HG03139 (cell line): ENCODE measurements at regions not wholly inside any gene's neighbourhood (a gene's known extent, or its start where the extent isn't known, plus 50 kb on each side); places are given as distances from the start of the nearest gene placed in this dataset.
"Not testable (repeated sequence)": the region's sequence is repeated elsewhere in the genome, so short reads cannot be mapped to it uniquely, and the experiment has no call there.

ENCODE experiments used
- ATAC-seq: cut with Tn5 transposase; IDR thresholded peaks from one replicate; pipeline ENCODE4 v1.9.1; 2021; ENCODE audit not compliant: unreplicated experiment

GRCh38 chr17:30713805-30714204 lies 110.7 kb downstream of the CRLF3 start:
- ATAC-seq = not testable (repeated sequence)

DNA sequence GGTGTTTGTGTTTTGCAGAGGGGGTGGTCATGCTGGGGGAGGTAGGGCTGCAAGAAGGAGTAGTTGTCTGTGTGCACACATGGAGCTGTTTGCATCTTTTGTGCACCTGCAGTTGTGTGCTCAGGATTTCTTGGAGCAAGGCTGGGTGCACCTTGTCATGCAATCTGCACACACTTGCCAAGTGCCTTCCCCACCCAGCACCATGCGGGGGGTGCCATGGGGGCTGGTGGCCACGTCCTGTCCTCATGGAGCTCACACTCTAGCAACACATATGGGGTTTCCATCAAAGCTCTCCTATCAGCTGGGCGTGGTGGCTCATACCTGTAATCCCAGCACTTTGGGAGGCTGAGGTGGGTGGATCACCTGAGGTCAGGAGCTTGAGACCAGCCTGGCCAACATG lies 111.6 kb downstream of the CRLF3 start:
- ATAC-seq = not testable (repeated sequence)

DNA sequence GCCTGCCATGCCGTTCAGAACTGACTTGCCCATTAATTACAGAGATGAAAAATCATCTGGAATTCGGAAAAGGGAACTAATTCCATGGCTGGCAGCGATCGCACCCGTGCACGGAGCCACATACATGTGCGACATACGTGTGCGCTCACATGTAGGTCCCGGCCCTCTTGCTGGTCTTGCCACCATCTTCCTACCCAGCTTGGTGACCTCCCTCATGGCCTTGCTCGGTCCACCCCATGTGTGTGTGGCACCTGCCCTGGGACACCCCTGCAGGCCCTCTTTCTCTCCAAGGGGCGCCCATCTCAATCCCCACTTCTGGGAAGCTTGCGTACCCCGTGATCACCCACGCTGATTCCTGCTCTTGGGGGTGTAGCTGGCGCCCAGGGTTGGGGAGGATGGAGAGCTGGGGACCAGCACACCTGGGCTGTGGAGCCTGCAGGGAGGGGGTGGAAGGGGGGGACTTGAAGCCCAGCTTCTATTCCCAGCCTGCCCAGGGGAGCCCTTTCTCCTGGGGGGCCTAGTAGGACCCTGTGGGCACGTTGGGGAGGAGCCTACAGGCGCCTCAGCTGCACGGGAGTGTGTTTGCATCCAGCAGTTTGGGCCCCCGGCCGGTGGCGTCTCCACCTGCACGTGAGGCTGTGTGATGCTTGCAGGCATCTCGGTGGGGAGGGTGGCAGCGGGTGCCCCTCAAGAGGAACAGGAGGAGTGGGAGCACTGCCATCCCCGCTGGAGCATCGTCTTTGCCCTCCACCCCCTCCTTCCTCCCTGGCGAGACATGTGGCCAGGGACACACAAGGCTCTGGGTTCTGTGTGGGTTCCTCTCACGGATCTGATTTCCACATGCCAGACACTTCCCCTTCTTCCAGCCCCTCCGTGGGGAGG lies 112.6 kb downstream of the CRLF3 start:
- not testable (repeated sequence) for ATAC-seq

DNA sequence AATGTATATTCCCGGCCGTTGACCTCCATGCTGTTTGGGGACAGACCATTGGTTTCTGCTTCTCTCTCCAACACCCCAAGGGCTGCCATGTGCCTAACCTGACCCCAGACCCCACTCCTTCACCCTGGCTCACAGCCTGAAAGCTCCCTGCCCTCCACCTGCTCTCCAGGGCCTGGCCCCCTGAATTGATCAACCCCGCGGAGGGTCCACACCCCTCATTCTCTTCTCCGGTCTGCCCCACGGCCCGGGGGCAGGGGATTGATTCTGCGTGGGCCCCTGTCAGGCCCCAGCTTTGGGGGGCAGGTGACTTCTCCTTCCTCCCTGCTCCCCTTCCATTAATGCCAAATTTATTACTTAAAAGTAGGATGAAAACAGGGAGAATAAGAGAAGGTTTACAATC lies 113.3 kb downstream of the CRLF3 start:
- ATAC-seq = not testable (repeated sequence)

- ATAC-seq = not testable (repeated sequence)
Measured at GRCh38 chr17:30710276-30711088, 114.0 kb downstream of the CRLF3 start.

DNA sequence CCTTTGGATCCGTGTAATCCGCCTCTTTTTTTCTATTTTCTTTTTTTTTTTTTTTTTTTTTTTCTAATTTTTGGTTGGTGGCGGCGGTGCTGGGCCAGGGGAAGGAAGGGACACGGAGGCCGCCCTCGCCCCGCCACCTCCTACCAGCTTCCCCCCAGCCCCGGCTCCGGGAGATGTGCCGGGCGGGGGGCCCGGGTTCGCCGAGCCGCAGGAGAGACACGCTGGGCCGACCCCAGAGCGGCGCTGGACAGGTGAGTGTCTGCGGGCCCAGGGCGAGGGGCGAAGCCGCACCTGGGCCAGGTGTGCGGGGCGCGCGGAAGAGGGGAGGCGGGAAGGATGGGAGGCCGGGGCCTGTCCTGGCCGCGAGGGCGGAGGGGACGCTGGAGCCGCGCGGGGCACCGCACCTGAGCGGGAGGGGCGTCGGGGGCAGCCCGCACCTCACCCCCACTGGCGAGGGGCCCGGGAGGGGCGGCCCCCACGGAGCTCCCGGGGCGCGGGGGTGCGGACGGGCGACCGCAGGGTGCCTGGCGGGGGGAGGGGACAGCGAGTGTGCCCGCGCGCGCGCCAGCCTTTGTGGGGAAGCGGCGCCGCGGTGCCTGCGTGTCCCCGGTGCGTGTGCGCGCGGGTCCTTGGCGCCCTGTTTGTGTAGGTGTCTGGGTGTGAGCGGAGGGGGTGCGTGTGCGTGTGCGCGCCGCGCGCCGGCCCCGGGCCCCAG lies 114.8 kb downstream of the CRLF3 start:
- ATAC-seq = not testable (repeated sequence)

DNA sequence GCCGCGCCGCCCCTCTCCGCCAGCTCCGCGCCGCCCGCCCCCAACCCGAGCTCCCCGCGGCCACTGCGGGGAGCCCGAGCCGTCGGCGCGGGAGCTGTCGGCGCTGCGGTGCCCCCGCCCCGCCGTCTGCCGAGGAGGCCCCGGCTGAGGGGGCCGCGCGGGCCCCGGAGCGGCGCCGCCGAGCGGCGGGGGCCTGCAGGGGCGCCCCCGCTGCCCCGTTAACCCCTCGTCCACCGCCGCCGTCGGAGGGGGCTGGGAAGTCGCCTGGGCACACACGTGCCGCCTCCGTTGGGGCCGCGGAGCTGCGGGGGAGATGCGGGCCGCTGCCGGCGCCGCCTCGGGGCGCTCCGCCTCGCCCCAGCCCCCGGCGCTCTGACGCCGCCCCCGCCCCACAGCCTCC lies 115.4 kb downstream of the CRLF3 start:
- not testable (repeated sequence) for ATAC-seq

- ATAC-seq = not testable (repeated sequence)
Measured at GRCh38 chr17:30708241-30709078, 116.0 kb downstream of the CRLF3 start.

DNA sequence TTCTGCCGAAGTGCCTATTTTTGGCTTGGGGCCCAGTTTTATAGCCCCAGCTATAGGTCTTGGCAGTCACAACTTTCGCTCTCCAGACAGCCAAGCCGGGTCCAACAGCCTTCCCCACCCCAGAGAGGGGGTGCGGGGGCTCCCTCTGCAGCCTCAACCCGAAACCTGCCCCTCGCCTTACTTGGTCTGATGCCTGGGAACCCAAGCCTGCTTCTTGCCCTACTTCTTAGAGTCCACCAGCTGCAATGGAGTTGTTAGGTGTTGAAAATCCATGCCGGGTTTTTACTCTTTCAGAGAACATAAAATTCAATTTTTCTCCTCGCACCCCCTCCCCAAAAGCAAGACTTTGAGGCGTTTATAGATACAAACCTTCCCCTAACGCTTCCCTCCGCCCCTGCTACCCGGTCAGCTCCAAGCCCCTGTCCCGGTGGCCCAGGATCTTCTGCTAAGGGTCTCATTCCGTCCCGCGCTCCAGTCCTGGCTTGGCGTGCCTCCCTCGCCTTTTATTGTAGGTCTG lies 116.7 kb downstream of the CRLF3 start:
- ATAC-seq = not testable (repeated sequence)

DNA sequence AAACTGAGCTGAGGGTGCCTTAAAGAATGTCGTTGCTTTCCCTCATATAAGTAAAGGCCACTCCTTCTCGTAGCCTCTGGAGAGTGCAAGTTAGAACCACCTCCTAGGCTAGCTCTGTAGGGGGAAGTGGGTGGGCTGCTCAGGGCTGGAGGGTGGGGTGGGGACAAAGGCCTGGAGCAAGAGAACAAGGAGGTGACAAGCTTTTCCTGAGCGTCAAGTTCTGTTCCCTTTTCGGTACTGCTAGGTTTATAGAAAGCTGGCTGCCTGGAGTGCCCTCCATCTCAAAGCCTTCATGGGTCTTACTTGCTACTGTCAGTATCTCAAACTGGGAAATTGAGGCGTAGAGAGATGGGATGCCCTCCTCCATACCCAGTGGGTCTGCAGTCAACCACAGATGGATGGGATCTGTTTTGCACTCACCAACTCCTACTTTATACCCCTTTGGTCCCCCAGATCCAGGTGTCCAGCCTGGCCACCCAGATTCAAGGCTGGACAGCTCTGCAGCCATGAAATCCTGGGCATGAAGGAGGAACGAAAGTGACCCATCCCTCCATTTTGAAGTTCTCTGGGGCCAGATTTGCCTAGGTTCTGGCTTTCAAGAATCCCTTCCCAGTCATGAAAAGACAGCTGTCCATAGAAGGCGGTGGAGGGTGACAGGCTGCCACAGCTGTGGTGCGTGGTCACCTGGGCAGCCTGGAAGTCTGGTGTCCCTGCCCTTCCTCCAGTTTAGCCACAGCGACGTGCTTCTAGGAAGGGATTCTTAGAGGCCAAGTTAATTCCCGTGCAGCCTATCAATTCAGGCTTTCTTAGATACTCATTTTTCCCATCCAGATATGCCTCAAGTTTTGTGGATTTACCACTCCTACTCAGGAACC lies 117.8 kb downstream of the CRLF3 start:
- not testable (repeated sequence) for ATAC-seq

DNA sequence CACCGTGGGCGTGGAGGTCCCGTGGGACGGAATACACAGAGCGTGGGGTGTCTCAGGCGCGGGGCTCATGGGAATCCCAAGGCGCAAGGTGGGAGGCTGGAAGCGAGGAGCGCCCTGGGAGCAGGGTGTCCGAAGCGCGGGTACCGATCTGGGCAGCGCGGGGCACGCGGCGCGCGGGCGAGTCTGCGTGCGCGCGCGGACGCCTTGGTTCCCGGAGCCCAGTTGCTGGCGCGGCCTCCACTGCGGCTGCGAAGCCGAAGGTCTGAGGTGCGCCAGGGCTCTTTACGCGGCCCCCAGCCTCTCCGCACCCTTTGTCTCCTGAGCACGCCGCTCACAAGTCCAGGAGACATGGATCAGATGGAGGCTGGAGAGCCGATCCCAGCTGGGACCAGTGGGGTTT lies 118.5 kb downstream of the CRLF3 start:
- not testable (repeated sequence) for ATAC-seq

- no peak for ATAC-seq
Measured at GRCh38 chr17:30701498-30701989, 122.9 kb downstream of the CRLF3 start.

GRCh38 chr17:30700833-30701232 lies 123.7 kb downstream of the CRLF3 start:
- ATAC-seq = not testable (repeated sequence)

DNA sequence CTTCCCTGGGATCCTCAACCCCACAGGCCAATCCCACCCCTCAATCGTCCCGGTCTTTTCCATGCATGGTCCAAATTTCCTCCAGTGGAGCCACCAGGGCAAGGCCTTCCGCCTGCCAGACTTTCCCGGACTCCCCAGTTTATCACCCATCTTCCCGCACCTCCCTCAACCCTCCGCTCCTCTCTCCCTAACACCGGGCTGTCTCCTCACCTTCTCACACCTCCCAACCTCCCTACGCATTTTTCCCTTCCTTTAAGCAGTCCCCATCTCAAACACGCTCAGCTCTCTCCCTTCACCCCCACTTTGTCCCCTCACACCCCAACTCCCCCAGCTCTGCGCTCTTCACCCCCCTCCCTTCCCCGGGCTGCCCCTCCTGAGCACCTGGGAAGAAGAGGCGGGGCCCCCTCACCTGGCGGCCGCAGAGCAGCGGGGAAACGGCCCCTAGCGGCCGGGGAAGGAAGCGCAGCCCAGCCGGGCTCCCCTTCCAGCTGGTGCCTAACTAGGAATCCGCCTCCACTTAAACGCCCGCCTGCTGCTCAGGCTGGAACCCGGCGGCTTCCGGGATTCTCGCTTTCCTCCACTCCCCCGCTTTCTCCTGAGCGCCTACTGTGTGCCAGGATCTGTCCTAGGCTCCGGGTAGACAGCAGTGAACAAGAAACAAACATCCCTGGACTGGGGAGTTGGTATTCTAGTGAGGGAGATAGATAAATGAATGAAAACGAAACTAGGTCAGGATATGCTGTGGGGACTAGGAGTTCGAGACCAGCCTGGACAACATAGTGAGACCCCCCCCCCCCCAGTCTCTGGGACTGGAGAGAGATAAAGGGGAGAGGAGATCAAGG lies 126.7 kb downstream of the CRLF3 start:
- not testable (repeated sequence) for ATAC-seq

- ATAC-seq = no peak
Measured at GRCh38 chr17:30696234-30696633, 128.3 kb downstream of the CRLF3 start.

GRCh38 chr17:30695265-30695811 lies 129.2 kb downstream of the CRLF3 start:
- not testable (repeated sequence) for ATAC-seq

DNA sequence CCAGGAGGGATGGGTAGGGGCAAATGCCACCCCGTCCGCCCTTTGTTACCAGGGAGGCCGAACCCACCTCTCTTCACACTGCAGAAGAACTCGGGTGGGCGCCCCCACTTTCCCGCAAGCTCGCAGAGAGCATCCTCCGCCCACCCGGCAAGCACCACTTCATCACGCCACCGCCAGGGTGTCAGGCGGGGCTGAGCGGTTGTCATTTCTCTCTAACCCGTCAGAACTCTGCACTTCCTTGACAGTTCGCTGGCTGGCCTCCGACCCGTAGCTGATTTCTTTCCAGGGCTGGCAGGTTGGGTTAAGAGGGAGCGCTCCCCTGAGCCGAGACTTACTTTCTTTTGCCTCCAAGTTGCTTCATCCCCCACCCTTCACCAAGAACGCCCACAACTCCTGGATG lies 130.7 kb downstream of the CRLF3 start:
- ATAC-seq = not testable (repeated sequence)
